Neural crest cell (in vitro differentiated cells): ENCODE measurements at regions not wholly inside any gene's neighbourhood (a gene's known extent, or its start where the extent isn't known, plus 50 kb on each side); places are given as distances from the start of the nearest gene placed in this dataset.
"Not testable (repeated sequence)": the region's sequence is repeated elsewhere in the genome, so short reads cannot be mapped to it uniquely, and the experiment has no call there.

Experiments
- DNase-seq: peaks from one replicate; pipeline ENCODE4 v3.0.0; 2021; ENCODE audit warnings: low read depth, mixed read lengths, low spot score
- H3K27ac Mint-ChIP-seq: one replicate; pipeline ENCODE4 v1.8.0; 2021; ENCODE audit warnings: mild to moderate bottlenecking, mixed read lengths; ENCODE audit not compliant: unreplicated experiment
- H3K27me3 Mint-ChIP-seq: 2 replicates; pipeline ENCODE4 v1.8.0; 2021; ENCODE audit warnings: low read depth, mild to moderate bottlenecking, mixed read lengths
- H3K36me3 Mint-ChIP-seq: 2 replicates; pipeline ENCODE4 v1.8.0; 2021; ENCODE audit warnings: low read depth, mild to moderate bottlenecking, mixed read lengths
- H3K4me1 Mint-ChIP-seq: 2 replicates; pipeline ENCODE4 v1.8.0; 2021; ENCODE audit warnings: mixed read lengths
- H3K4me3 Mint-ChIP-seq: one replicate; pipeline ENCODE4 v1.8.0; 2021; ENCODE audit warnings: mild to moderate bottlenecking, mixed read lengths
- H3K9me3 Mint-ChIP-seq: 2 replicates; pipeline ENCODE4 v1.8.0; 2021; ENCODE audit warnings: mixed read lengths
- TF ChIP-seq, protein P1 (sequence below): fragments of 200-600 bp; sonication (generic); conservative IDR thresholded peaks from 2 replicates; pipeline ENCODE4 v1.5.0; 2021; ENCODE audit warnings: antibody characterized with exemption, mild to moderate bottlenecking

GRCh38 chr3:10109-10996 lies 186.2 kb upstream of the CHL1 start:
- H3K36me3 Mint-ChIP-seq, H3K4me3 Mint-ChIP-seq, H3K9me3 Mint-ChIP-seq, H3K27ac Mint-ChIP-seq, H3K4me1 Mint-ChIP-seq, DNase-seq: not testable (repeated sequence)
- H3K27me3 Mint-ChIP-seq = peaks cover 17% of the 10 kb centered on the region

DNA sequence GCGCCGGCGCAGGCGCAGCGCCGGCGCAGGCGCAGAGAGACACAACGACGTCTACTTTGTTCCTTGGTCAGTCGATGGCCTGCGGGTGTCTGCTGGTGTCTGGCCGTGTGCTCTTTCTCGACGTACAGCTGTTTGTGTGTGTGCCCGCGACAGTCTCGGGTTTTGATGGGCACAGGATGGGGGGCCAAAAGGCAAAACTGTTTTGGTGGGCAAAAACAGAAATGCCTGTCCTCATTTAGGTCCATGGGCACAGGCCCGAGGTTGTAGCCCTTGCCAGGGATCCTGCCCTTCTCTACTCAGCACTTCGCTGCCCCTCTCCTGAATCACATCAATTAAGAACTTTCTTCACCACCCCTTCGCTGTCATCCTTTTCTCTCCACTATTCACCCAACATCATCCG lies 184.8 kb upstream of the CHL1 start:
- no peak for DNase-seq
- Mint-ChIP-seq H3K27me3 (peaks cover 21% of the 10 kb centered on the region), H3K4me3 (peak overlapping the region; percentile 47), H3K36me3 (peaks cover 8% of the 10 kb centered on the region), H3K27ac (no peak overlapping the region), H3K9me3 (peaks cover 9% of the 10 kb centered on the region), H3K4me1 (no peaks in the 10 kb centered on the region)
- TF ChIP-seq, protein P1, sequence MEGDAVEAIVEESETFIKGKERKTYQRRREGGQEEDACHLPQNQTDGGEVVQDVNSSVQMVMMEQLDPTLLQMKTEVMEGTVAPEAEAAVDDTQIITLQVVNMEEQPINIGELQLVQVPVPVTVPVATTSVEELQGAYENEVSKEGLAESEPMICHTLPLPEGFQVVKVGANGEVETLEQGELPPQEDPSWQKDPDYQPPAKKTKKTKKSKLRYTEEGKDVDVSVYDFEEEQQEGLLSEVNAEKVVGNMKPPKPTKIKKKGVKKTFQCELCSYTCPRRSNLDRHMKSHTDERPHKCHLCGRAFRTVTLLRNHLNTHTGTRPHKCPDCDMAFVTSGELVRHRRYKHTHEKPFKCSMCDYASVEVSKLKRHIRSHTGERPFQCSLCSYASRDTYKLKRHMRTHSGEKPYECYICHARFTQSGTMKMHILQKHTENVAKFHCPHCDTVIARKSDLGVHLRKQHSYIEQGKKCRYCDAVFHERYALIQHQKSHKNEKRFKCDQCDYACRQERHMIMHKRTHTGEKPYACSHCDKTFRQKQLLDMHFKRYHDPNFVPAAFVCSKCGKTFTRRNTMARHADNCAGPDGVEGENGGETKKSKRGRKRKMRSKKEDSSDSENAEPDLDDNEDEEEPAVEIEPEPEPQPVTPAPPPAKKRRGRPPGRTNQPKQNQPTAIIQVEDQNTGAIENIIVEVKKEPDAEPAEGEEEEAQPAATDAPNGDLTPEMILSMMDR = no peak

- H3K9me3 Mint-ChIP-seq = peaks cover 9% of the 10 kb centered on the region
- TF ChIP-seq, protein P1 = no peak
- H3K4me3 Mint-ChIP-seq = no peak overlapping the region
- peaks cover 21% of the 10 kb centered on the region for H3K27me3 Mint-ChIP-seq
- no peak overlapping the region for H3K27ac Mint-ChIP-seq
- DNase-seq = no peak
- H3K36me3 Mint-ChIP-seq = peaks cover 8% of the 10 kb centered on the region
- H3K4me1 Mint-ChIP-seq = no peaks in the 10 kb centered on the region
Measured at GRCh38 chr3:14652-15051, 181.9 kb upstream of the CHL1 start.

DNA sequence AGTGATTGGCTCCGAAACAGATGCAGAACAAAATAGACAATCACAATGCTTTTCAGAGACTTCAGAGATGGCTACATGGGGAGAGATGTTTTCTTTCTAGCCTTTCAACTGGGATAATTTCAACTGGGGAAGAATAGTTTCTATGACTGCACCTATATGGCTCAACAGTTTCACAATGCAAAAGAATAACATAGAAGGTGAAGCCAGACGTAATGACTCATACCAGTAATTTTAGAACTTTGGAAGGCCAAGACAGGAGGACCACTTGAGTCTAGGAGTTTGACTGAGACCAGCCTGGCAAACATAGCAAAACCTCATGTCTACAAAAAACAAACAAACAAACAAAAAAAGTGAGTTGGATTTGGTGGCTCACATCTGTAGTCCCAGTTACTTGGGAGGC lies 180.2 kb upstream of the CHL1 start:
- H3K4me3 Mint-ChIP-seq = no peak overlapping the region
- peaks cover 24% of the 10 kb centered on the region for H3K27me3 Mint-ChIP-seq
- H3K4me1 Mint-ChIP-seq = no peaks in the 10 kb centered on the region
- H3K9me3 Mint-ChIP-seq = peaks cover 9% of the 10 kb centered on the region
- DNase-seq = no peak
- H3K36me3 Mint-ChIP-seq = peaks cover 8% of the 10 kb centered on the region
- TF ChIP-seq, protein P1 = no peak
- H3K27ac Mint-ChIP-seq = no peak overlapping the region

- peaks cover 3% of the 10 kb centered on the region for H3K36me3 Mint-ChIP-seq
- H3K9me3 Mint-ChIP-seq = peaks cover 5% of the 10 kb centered on the region
- no peak for DNase-seq
- no peak overlapping the region for H3K4me3 Mint-ChIP-seq
- H3K4me1 Mint-ChIP-seq = no peaks in the 10 kb centered on the region
- TF ChIP-seq, protein P1 = no peak
- H3K27ac Mint-ChIP-seq = no peak overlapping the region
- peaks cover 18% of the 10 kb centered on the region for H3K27me3 Mint-ChIP-seq
Measured at GRCh38 chr3:20421-20820, 176.1 kb upstream of the CHL1 start.

GRCh38 chr3:24006-24405 lies 172.6 kb upstream of the CHL1 start:
- Mint-ChIP-seq H3K36me3 (no peaks in the 10 kb centered on the region), H3K9me3 (no peaks in the 10 kb centered on the region), H3K4me3 (no peak overlapping the region), H3K27me3 (peaks cover 29% of the 10 kb centered on the region), H3K27ac (no peak overlapping the region), H3K4me1 (no peaks in the 10 kb centered on the region)
- no peak for DNase-seq
- TF ChIP-seq, protein P1 = no peak
